Pancreas (tissue), 10 donors: ENCODE measurements at regions not wholly inside any gene's neighbourhood (a gene's known extent, or its start where the extent isn't known, plus 50 kb on each side); places are given as distances from the start of the nearest gene placed in this dataset.

Source experiments
- ATAC-seq, 4 donors: fragments of 200-7000 bp; cut with Tn5 transposase; one replicate each; pipeline versions ENCODE4 v1.8.0 to v1.9.1; 2020; ENCODE audit warnings: mild to moderate bottlenecking in 4 of 4, moderate library complexity in 4 of 4
- DNase-seq, 6 donors: peaks; one replicate each; pipeline ENCODE4 v3.0.0-alpha.2; 2020
- FAIRE-seq: peaks from 2 replicates; lab custom pipeline; 2012; peaks lifted over from hg19 to GRCh38; lab: Jason Lieb, UNC
- H3K27ac ChIP-seq, 4 donors: fragments of 200-600 bp; sonication (generic); 1 replicate in 3 of 4; 2 replicates in 1 of 4; pipeline versions ENCODE4 v1.5.0 to v1.8.0; 2020
- H3K27me3 ChIP-seq, 4 donors: fragments of 200-600 bp; one replicate each; pipeline ENCODE4 v1.8.0; 2021
- H3K36me3 ChIP-seq, 3 donors: fragments of 200-600 bp; sonication (generic) in 1 of 3; one replicate each; pipeline versions ENCODE4 v1.5.0 to v1.8.0; 2020 to 2021
- H3K4me1 ChIP-seq, 3 donors: fragments of 200-600 bp; one replicate each; pipeline ENCODE4 v1.8.0; 2021
- H3K4me3 ChIP-seq, 4 donors: fragments of 200-600 bp; sonication (generic) in 2 of 4; one replicate each; pipeline versions ENCODE4 v1.5.0 to v1.8.0; 2020 to 2021
- H3K9me3 ChIP-seq, 4 donors: fragments of 200-600 bp; one replicate each; pipeline ENCODE4 v1.8.0; 2021
- CTCF ChIP-seq, 4 donors: fragments of 200-600 bp; sonication (generic) in 3 of 4; IDR thresholded peaks; one replicate each; pipeline versions ENCODE4 v1.5.0 to v1.8.0; 2021; ENCODE audit warnings: antibody characterized with exemption in 4 of 4
- WGBS, 2 donors: extraction: QIAGEN DNeasy Blood & Tissue Kit; methylation state at CpG; one replicate each; pipeline ENCODE4 v1.1.7; 2013; 5-methylcytosine and 5-hydroxymethylcytosine counted together
- intact Hi-C, 3 donors: fragments of 100-400 bp; cut with DNase I; formaldehyde crosslinking; loops; one replicate each; pipeline versions ENCODE4 v1.11.1 to v1.14.2; 2022
- donor health status: healthy with polysubstance abuse.
- donor health status: DM: no; HTN: no; CAD: no; lungs with moderate emphysema.
- donor health status: DM: no; HTN: no; CAD: no.
- donor health status: control.
- donor health status: control.
- donor health status: Bipolar disorder and iron deficiency.
- donor health status: DM: yes; HTN: yes; CAD: no.
- donor health status: DM: no; HTN: no; CAD: no.
- donor health status: DM: no; HTN: no; CAD: no.
- donor health status: DM: yes; HTN: yes; CAD: no.

GRCh38 chr9:89916001-89916597, 311.3 kb downstream of the GADD45G start:
- ATAC-seq: no peak
- Histone ChIP-seq H3K27me3 (no peaks in the 10 kb centered on the region), H3K9me3 (no peaks in the 10 kb centered on the region), H3K4me3 (no peak overlapping the region), H3K4me1 (no peaks in the 10 kb centered on the region), H3K36me3 (no peaks in the 10 kb centered on the region), H3K27ac (no peak overlapping the region)
- no peak for DNase-seq
- 86 to 89% methylated on average over 6 of the region's 6 CpGs for WGBS, 2 donors
- intact Hi-C loops: no loop called here
- FAIRE-seq: no peak
- no peak for TF ChIP-seq CTCF (IDR thresholded peaks at IDR 0.05)

DNA sequence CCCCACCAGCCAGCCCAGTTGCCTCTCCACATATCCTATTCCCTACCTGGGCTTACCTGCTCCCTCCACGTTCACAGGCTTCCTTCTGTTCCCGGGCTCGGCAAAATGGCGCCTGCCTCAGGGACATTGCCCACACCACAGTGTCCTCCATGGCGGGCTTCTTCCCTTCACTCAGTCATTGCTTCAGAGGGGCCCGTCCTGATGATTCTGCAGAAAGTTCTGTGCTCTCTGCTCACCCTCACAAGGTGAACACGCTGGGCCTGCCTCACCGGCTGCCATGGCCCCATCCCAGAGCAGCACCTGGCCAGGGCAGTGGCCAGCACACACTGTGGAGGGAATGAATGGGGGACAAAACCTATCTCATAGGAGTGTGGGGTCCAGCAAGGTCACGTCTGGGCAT, 313.0 kb downstream of the GADD45G start:
- DNase-seq: no peak
- 92 to 93% methylated on average over 9 of the region's 9 CpGs for WGBS, 2 donors
- Histone ChIP-seq H3K4me1 (no peaks in the 10 kb centered on the region), H3K36me3 (no peaks in the 10 kb centered on the region), H3K9me3 (no peaks in the 10 kb centered on the region), H3K4me3 (no peak overlapping the region), H3K27ac (no peak overlapping the region), H3K27me3 (no peaks in the 10 kb centered on the region)
- FAIRE-seq: no peak
- no peak for ATAC-seq
- intact Hi-C loops: no loop called here
- TF ChIP-seq CTCF (IDR thresholded peaks at IDR 0.05): no peak

GRCh38 chr9:89919171-89919681, 314.4 kb downstream of the GADD45G start:
- WGBS, 2 donors: 55 to 56% methylated on average over 12 of the region's 12 CpGs
- Histone ChIP-seq H3K27ac (no peak overlapping the region), H3K4me3 (no peak overlapping the region), H3K27me3 (no peaks in the 10 kb centered on the region), H3K4me1 (peaks cover 0 to 4% (median 0%) of the 10 kb centered on the region in 3 donors), H3K9me3 (no peaks in the 10 kb centered on the region), H3K36me3 (no peaks in the 10 kb centered on the region)
- ATAC-seq (peak; percentile 74 to 90 (median 88)), FAIRE-seq (no peak), DNase-seq (peak in 3 of 6 donors; percentile 46 to 58 (median 50))
- TF ChIP-seq CTCF (IDR thresholded peaks at IDR 0.05): no peak
- intact Hi-C loops: no loop called here

- ATAC-seq (no peak), FAIRE-seq (no peak), DNase-seq (no peak)
- Histone ChIP-seq H3K4me1 (peaks cover 0 to 4% (median 0%) of the 10 kb centered on the region in 3 donors), H3K27me3 (no peaks in the 10 kb centered on the region), H3K36me3 (no peaks in the 10 kb centered on the region), H3K27ac (no peak overlapping the region), H3K4me3 (no peak overlapping the region), H3K9me3 (no peaks in the 10 kb centered on the region)
- 90 to 91% methylated on average over 5 of the region's 5 CpGs for WGBS, 2 donors
- TF ChIP-seq CTCF (IDR thresholded peaks at IDR 0.05): no peak
- intact Hi-C loops: loop anchor here in 2 of 3 donors (5.0 to 10.0 kb wide), 3 partner anchors 175 to 318 kb away; partner anchors contain the start of gene GADD45G (in 1 of the 2)
Measured at GRCh38 chr9:89920131-89920530, 315.3 kb downstream of the GADD45G start.

GRCh38 chr9:89920951-89921350, 316.1 kb downstream of the GADD45G start:
- intact Hi-C loops: loop anchor here in 2 of 3 donors (5.0 to 10.0 kb wide), 3 partner anchors 174 to 319 kb away; partner anchors contain the start of gene GADD45G (in 1 of the 2)
- Histone ChIP-seq H3K4me1 (peaks cover 0 to 4% (median 3%) of the 10 kb centered on the region in 3 donors), H3K36me3 (no peaks in the 10 kb centered on the region), H3K27me3 (no peaks in the 10 kb centered on the region), H3K27ac (no peak overlapping the region), H3K9me3 (no peaks in the 10 kb centered on the region), H3K4me3 (no peak overlapping the region)
- TF ChIP-seq CTCF (IDR thresholded peaks at IDR 0.05): no peak
- ATAC-seq (no peak), DNase-seq (no peak), FAIRE-seq (no peak)
- 81 to 84% methylated on average over 8 of the region's 8 CpGs for WGBS, 2 donors
